Lung (tissue), 11 donors: ENCODE measurements at regions not wholly inside any gene's neighbourhood (a gene's known extent, or its start where the extent isn't known, plus 50 kb on each side); places are given as distances from the start of the nearest gene placed in this dataset.
"Not testable (repeated sequence)": the region's sequence is repeated elsewhere in the genome, so short reads cannot be mapped to it uniquely, and the experiment has no call there.

Experiments used
- ATAC-seq: fragments of 200-7000 bp; cut with Tn5 transposase; one replicate; pipeline ENCODE4 v1.9.1; 2020; ENCODE audit warnings: moderate number of reproducible peaks; ENCODE audit not compliant: insufficient read depth, low FRiP score
- DNase-seq, 3 donors: peaks; one replicate each; pipeline ENCODE4 v3.0.0-alpha.2; 2013 to 2017
- H3K27ac ChIP-seq, 2 donors: one replicate each; pipeline ENCODE4 v1.5.1; 2013; ENCODE audit warnings: mild to moderate bottlenecking in 2 of 2, moderate library complexity in 2 of 2, control low read depth in 1 of 2, inconsistent platforms in 1 of 2, low read depth in 1 of 2, low read length in 1 of 2
- H3K27me3 ChIP-seq, 3 donors: one replicate each; pipeline ENCODE4 v1.5.1; 2013; ENCODE audit warnings: low read length in 2 of 3; ENCODE audit not compliant: control insufficient read depth in 3 of 3, insufficient read depth in 3 of 3
- H3K36me3 ChIP-seq, 4 donors: one replicate each; pipeline ENCODE4 v1.5.1; 2013; ENCODE audit warnings: low read length in 4 of 4, mild to moderate bottlenecking in 1 of 4, moderate library complexity in 1 of 4; ENCODE audit not compliant: control insufficient read depth in 4 of 4, insufficient read depth in 4 of 4
- H3K4me1 ChIP-seq, 5 donors: one replicate each; pipeline ENCODE4 v1.5.1; 2013; ENCODE audit warnings: low read length in 5 of 5, mild to moderate bottlenecking in 2 of 5, moderate library complexity in 1 of 5; ENCODE audit not compliant: control insufficient read depth in 5 of 5, insufficient read depth in 5 of 5
- H3K4me3 ChIP-seq: one replicate; pipeline ENCODE4 v1.5.1; 2013; ENCODE audit warnings: mild to moderate bottlenecking, control low read depth, moderate library complexity
- H3K9ac ChIP-seq, 2 donors: one replicate each; pipeline ENCODE4 v1.5.1; 2013; ENCODE audit warnings: low read length in 2 of 2, control low read depth in 1 of 2; ENCODE audit not compliant: insufficient read depth in 1 of 2
- H3K9me3 ChIP-seq, 4 donors: one replicate each; pipeline ENCODE4 v1.5.1; 2013; ENCODE audit warnings: low read length in 3 of 4, mild to moderate bottlenecking in 1 of 4, moderate library complexity in 1 of 4; ENCODE audit not compliant: control insufficient read depth in 4 of 4, insufficient read depth in 3 of 4
- WGBS, 2 donors: extraction: QIAGEN DNeasy Blood & Tissue Kit; methylation state at CpG; one replicate each; pipeline ENCODE4 v1.1.7; 2013; 5-methylcytosine and 5-hydroxymethylcytosine counted together
- TF ChIP-seq, protein P1 (sequence below): IDR thresholded peaks from 2 replicates; pipeline ENCODE4 v1.5.1; 2012; ENCODE audit warnings: mild to moderate bottlenecking; ENCODE audit errors: control extremely low read depth, extremely low read depth
- donor health status: control.
- donor health status: control.
- donor health status: Bipolar disorder and iron deficiency.
- donor health status: healthy.
- donor health status: DM: yes; HTN: yes; CAD: no.

GRCh38 chr3:139124197-139124596 is 79.5 kb upstream of the PRR23C start:
- TF ChIP-seq, protein P1, sequence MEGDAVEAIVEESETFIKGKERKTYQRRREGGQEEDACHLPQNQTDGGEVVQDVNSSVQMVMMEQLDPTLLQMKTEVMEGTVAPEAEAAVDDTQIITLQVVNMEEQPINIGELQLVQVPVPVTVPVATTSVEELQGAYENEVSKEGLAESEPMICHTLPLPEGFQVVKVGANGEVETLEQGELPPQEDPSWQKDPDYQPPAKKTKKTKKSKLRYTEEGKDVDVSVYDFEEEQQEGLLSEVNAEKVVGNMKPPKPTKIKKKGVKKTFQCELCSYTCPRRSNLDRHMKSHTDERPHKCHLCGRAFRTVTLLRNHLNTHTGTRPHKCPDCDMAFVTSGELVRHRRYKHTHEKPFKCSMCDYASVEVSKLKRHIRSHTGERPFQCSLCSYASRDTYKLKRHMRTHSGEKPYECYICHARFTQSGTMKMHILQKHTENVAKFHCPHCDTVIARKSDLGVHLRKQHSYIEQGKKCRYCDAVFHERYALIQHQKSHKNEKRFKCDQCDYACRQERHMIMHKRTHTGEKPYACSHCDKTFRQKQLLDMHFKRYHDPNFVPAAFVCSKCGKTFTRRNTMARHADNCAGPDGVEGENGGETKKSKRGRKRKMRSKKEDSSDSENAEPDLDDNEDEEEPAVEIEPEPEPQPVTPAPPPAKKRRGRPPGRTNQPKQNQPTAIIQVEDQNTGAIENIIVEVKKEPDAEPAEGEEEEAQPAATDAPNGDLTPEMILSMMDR: no peak
- 78 to 86% methylated on average over 2 of the region's 2 CpGs for WGBS, 2 donors
- DNase-seq: no peak

GRCh38 chr3:139127101-139127500 is 82.4 kb upstream of the PRR23C start:
- Histone ChIP-seq H3K36me3 (no peaks in the 10 kb centered on the region), H3K4me1 (no peaks in the 10 kb centered on the region), H3K9ac (no peak overlapping the region), H3K9me3 (no peaks in the 10 kb centered on the region), H3K4me3 (no peak overlapping the region), H3K27ac (no peak overlapping the region), H3K27me3 (no peaks in the 10 kb centered on the region)
- 96 to 98% methylated on average over 1 of the region's 1 CpG for WGBS, 2 donors
- no peak for DNase-seq
- no peak for ATAC-seq
- TF ChIP-seq, protein P1: no peak

More at GRCh38 chr3:139124197-139124596, 79.5 kb upstream of the PRR23C start:
- Histone ChIP-seq H3K9ac (no peak overlapping the region), H3K36me3 (no peaks in the 10 kb centered on the region), H3K9me3 (no peaks in the 10 kb centered on the region), H3K4me1 (peaks cover 0 to 1% (median 0%) of the 10 kb centered on the region in 5 donors), H3K27me3 (no peaks in the 10 kb centered on the region), H3K4me3 (no peak overlapping the region), H3K27ac (no peak overlapping the region)
- no peak for ATAC-seq

- H3K27me3 ChIP-seq, H3K36me3 ChIP-seq, H3K4me1 ChIP-seq, H3K9me3 ChIP-seq, H3K4me3 ChIP-seq, H3K9ac ChIP-seq, DNase-seq, H3K27ac ChIP-seq, ATAC-seq: not testable (repeated sequence)
- WGBS, 2 donors: 93 to 97% methylated on average over 12 of the region's 12 CpGs
Measured at GRCh38 chr3:139127629-139128028, 82.9 kb upstream of the PRR23C start.

DNA sequence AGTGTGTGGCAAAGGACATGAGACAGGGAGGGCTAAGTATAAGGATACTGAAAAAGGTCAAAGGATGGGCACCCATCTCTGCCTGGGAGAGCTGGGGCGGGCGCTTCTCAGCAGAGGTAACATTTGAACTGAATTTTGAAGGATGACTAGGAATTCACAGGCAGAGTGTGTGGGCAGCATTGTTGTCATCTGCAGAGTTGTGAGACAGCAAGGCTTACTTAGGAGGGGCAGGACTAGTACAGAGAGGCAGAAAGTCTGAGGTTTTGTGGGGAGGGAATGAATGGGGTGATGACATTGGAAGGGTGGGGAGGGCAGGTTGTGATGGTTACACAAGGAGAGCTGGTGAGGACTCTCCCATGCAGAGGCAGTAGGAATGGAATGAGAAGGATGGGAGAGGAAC is 84.1 kb upstream of the PRR23C start:
- ATAC-seq (no peak), DNase-seq (no peak)
- Histone ChIP-seq H3K4me1 (no peaks in the 10 kb centered on the region), H3K27me3 (no peaks in the 10 kb centered on the region), H3K9me3 (no peaks in the 10 kb centered on the region), H3K4me3 (no peak overlapping the region), H3K36me3 (no peaks in the 10 kb centered on the region), H3K27ac (no peak overlapping the region), H3K9ac (no peak overlapping the region)
- TF ChIP-seq, protein P1: no peak
- WGBS, 2 donors: 88 to 96% methylated on average over 2 of the region's 2 CpGs
